Ovary (tissue), 3 donors: ENCODE measurements at regions not wholly inside any gene's neighbourhood (a gene's known extent, or its start where the extent isn't known, plus 50 kb on each side); places are given as distances from the start of the nearest gene placed in this dataset.

ENCODE experiments used
- CTCF ChIP-seq, 3 donors: fragments of 450-650 bp in 2 of 3; fragments of 200-600 bp in 1 of 3; IDR thresholded peaks; one replicate each; pipeline versions ENCODE4 v1.5.1 to v1.8.0; 2016 to 2022; ENCODE audit warnings: antibody characterized with exemption in 3 of 3, mild to moderate bottlenecking in 1 of 3
- POLR2A ChIP-seq: fragments of 450-650 bp; IDR thresholded peaks from one replicate; pipeline ENCODE4 v1.6.1; 2017; ENCODE audit warnings: antibody characterized with exemption, mild to moderate bottlenecking, moderate library complexity
- donor health status: DM: no; HTN: no; CAD: no.

GRCh38 chr7:82517050-82517449, 73.5 kb upstream of the CACNA2D1 start:
- TF ChIP-seq POLR2A (no peak), CTCF (IDR thresholded peaks at IDR 0.05) (no peak)
